ENCODE measurements at regions not wholly inside any gene's neighbourhood (a gene's known extent, or its start where the extent isn't known, plus 50 kb on each side); places are given as distances from the start of the nearest gene placed in this dataset.
"Not testable (repeated sequence)": the region's sequence is repeated elsewhere in the genome, so short reads cannot be mapped to it uniquely, and the experiment has no call there.

DNA sequence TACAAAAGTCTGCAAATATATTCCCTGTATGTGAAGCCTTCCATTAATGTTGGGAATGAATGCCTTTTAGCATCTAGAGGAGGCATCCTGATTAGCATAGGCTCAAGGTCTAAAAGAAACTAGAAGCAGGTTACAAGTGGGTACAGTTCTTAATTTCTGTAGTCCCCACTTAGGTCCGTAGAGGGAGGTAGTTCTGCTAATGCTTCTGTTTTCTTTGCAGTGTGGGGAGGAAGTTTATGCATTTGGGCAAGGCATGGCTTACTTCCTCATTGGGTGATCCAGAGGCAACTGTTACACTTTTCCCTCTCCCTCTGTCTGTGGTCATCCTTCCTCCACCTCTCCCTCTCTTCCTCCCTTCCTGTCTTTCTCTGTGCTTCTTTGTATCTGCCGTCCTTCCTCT lies 108.4 kb upstream of the ZKSCAN2 start:
- intact Hi-C loops (cut with micrococcal nuclease): no loop called here
- no peak for DNase-seq
- Mint-ChIP-seq H3K4me1 (ENCODE audit: low read depth) (no peaks in the 10 kb centered on the region), H3K9me3 (no peaks in the 10 kb centered on the region), H3K27me3 (peaks cover 10% of the 10 kb centered on the region), H3K4me3 (no peak overlapping the region), H3K27ac (no peak overlapping the region), H3K36me3 (no peaks in the 10 kb centered on the region)
- POLR2A ChIA-PET: no interaction called here
- CTCF ChIA-PET: no interaction called here

DNA sequence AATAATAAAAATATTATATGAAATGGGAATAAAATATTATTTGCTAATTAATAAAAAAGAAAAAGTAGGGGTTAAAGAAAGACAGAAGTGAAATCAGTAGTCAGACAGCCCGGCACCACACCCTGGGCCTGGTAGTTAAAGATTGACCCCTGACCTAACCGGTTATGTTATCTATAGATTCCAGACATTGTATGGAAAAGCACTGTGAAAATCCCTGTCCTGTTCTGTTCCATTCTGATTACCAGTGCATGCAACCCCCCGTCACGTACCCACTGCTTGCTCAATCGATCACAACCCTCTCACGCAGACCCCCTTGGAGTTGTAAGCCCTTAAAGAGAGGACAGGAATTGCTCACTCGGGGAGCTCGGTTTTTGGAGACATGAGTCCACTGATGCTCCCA lies 101.9 kb upstream of the ZKSCAN2 start:
- H3K9me3 Mint-ChIP-seq; H3K27ac Mint-ChIP-seq; H3K4me3 Mint-ChIP-seq; H3K4me1 Mint-ChIP-seq (ENCODE audit: low read depth); DNase-seq; H3K36me3 Mint-ChIP-seq; CTCF ChIA-PET; POLR2A ChIA-PET; H3K27me3 Mint-ChIP-seq; intact Hi-C loops (cut with micrococcal nuclease): not testable (repeated sequence)

DNA sequence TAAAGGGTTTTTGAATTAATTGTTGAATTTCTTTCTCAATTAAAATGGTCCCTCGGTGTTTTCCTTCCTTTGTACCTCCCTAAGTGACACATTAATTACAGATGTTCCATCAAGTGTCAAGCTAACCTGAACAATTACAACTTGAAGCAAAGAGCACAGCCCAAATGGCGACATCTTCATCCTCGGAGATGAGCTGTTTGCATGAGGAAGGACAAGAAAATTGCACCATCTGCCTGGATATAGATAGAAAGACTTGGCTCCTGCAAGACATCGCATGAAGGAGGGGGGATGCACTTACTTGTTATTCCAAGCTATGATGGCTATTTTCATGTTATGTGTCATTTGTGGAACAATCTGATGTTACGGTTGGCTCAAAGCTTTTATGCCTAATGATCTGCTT lies 86.4 kb upstream of the ZKSCAN2 start:
- DNase-seq: no peak
- H3K4me1 Mint-ChIP-seq (ENCODE audit: low read depth): no peaks in the 10 kb centered on the region
- ChIA-PET CTCF (no interaction called here), POLR2A (no interaction called here)
- no peak overlapping the region for H3K4me3 Mint-ChIP-seq
- H3K27me3 Mint-ChIP-seq: peaks cover 9% of the 10 kb centered on the region
- intact Hi-C loops (cut with micrococcal nuclease): no loop called here
- H3K36me3 Mint-ChIP-seq: no peaks in the 10 kb centered on the region
- H3K9me3 Mint-ChIP-seq: no peaks in the 10 kb centered on the region
- no peak overlapping the region for H3K27ac Mint-ChIP-seq

DNA sequence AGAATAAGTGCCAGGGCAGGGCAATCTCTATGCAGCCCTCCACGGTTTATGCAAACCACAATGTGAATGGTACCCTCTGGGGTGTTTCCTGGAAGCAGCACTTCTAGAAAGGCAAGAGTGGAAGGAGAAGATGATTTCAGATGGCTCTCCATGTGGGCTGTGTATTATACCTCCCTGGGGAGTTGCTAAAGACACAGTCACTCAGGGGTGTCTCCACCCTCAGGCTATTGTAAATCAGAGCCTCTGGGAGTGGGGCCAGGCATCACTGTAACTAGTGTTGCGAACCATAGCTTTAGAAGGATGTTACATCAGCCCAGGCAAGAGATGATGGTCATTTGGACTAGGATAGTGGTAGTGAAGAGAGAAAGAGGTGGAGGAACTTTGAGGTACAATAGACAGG lies 83.3 kb upstream of the ZKSCAN2 start:
- no peak for DNase-seq
- H3K36me3 Mint-ChIP-seq: no peaks in the 10 kb centered on the region
- H3K27me3 Mint-ChIP-seq: peaks cover 9% of the 10 kb centered on the region
- intact Hi-C loops (cut with micrococcal nuclease): no loop called here
- ChIA-PET POLR2A (no interaction called here), CTCF (no interaction called here)
- no peaks in the 10 kb centered on the region for H3K4me1 Mint-ChIP-seq (ENCODE audit: low read depth)
- no peak overlapping the region for H3K4me3 Mint-ChIP-seq
- no peaks in the 10 kb centered on the region for H3K9me3 Mint-ChIP-seq
- H3K27ac Mint-ChIP-seq: no peak overlapping the region

DNA sequence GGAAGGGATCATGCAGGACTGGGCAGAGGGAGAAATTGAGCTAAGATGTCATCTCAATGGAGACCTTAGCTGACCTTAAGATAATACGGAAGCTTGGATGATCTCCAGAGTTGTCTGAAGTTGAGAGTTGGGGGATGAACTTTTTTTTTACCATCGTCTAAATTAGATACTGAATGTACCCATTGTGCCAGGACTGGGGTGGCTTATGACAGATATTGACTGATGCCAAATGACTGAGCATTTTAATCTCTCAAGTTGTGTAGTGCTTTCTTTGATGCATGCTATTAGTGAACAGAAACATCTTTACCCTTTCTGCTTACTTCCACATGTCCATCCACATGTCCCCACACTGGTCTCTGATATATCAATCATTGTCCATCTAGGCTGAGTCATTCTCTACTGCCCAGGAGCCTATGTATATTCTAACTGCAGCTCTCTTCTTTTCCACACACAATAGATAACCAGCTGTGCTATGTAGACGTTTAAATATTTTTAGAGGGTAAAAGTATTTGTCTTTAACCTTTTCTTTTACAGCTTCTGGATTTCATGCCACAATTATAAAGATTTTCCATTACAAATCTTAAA lies 60.2 kb upstream of the ZKSCAN2 start:
- Mint-ChIP-seq H3K36me3 (no peaks in the 10 kb centered on the region), H3K27ac (no peak overlapping the region), H3K9me3 (peaks cover 26% of the 10 kb centered on the region), H3K4me3 (no peak overlapping the region), H3K27me3 (peaks cover 2% of the 10 kb centered on the region), H3K4me1 (ENCODE audit: low read depth) (no peaks in the 10 kb centered on the region)
- CTCF ChIA-PET: no interaction called here
- DNase-seq: no peak
- intact Hi-C loops (cut with micrococcal nuclease): no loop called here
- POLR2A ChIA-PET: no interaction called here

DNA sequence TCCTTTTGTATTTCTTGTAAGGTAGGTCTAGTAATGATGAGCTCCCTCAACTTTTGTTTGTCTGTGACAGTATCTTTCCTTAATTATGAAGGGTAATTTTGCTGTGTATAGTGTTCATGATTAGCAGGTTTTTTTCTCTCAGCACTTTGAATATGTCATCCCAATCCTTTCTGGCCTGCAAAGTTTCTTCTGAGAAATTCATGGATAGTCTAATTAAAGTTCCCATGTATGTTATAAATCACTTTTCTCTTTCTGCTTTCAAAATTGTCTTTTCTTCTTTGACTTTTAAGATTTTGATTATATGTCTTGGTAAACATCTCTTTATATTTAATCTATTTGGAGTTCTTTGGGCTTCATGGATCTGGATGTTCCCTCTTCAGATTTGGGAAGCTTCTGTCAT lies 54.3 kb upstream of the ZKSCAN2 start:
- Mint-ChIP-seq H3K27me3 (peaks cover 3% of the 10 kb centered on the region), H3K9me3 (peaks cover 34% of the 10 kb centered on the region), H3K36me3 (peaks cover 14% of the 10 kb centered on the region), H3K27ac (no peak overlapping the region), H3K4me1 (ENCODE audit: low read depth) (no peaks in the 10 kb centered on the region), H3K4me3 (no peak overlapping the region)
- no peak for DNase-seq
- ChIA-PET CTCF (no interaction called here), POLR2A (no interaction called here)
- intact Hi-C loops (cut with micrococcal nuclease): no loop called here

DNA sequence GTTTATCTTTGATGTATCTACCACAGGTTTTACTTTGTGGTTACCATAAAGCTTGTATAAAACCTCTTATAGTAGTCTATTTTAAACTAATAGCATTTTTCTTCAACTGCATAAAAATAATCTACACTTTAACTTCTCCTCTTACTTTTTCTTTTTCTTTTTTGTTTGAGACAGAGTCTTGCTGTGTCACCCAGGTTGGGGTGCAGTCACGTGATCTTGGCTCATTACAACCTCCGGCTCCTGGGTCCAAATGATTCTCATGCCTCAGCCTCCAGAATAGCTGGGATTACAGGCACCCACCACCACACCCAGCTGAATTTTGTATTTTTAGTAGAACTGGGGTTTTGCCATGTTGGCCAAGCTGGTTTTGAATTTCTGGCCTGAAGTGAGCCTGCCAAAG lies 53.4 kb upstream of the ZKSCAN2 start:
- Mint-ChIP-seq H3K4me1 (ENCODE audit: low read depth) (no peaks in the 10 kb centered on the region), H3K9me3 (peaks cover 34% of the 10 kb centered on the region), H3K36me3 (peaks cover 14% of the 10 kb centered on the region), H3K27me3 (peaks cover 3% of the 10 kb centered on the region), H3K4me3 (no peak overlapping the region), H3K27ac (no peak overlapping the region)
- CTCF ChIA-PET: interaction anchor here (0.5 kb wide), 1 partner anchor 130 kb away, joined by 3 read pairs; no protein-coding TSS in a partner anchor
- no peak for DNase-seq
- POLR2A ChIA-PET: no interaction called here
- intact Hi-C loops (cut with micrococcal nuclease): no loop called here

All from activated CD4-positive, alpha-beta memory T cell treated with anti-CD3 and anti-CD28 coated beads for 36 hours (primary cell).